Activated CD4-positive, alpha-beta T cell treated with anti-CD3 and anti-CD28 coated beads, Interleukin-2, amount 50 U/mL, for 24 hours (primary cell): ENCODE measurements at regions not wholly inside any gene's neighbourhood (a gene's known extent, or its start where the extent isn't known, plus 50 kb on each side); places are given as distances from the start of the nearest gene placed in this dataset.

ENCODE experiments used
- DNase-seq, 2 donors: peaks; one replicate each; pipeline ENCODE4 v3.0.0-alpha.2; 2020; ENCODE audit warnings: low read depth in 1 of 2, low spot score in 1 of 2

GRCh38 chr4:127538016-127538415, 94.7 kb upstream of the INTU start:
- DNase-seq, result no peak

DNA sequence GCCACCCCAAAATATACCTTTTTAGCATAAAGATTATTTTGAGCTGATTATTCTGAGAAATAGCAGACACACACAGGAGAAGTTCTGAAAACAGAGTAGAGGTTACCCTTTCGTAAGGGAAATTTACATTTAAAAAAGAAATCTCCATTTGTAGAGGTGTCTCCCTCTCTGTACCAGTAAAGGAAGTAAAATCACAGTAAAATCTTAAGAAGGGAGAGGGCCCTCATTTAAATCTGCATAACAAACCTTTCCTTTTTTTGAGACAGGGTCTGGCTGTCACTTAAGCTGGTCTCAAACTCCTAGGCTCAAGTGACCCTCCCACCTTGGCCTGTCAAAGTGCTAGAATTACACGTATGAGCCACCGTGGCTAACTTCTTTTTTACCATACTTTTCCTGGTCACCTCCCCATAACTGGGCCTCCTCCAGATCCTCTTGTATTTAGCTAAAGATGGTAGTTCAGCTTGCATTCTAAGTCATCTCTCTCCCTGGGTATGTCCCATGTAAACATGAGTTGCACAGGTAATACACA, 92.2 kb upstream of the INTU start:
- no peak for DNase-seq

DNA sequence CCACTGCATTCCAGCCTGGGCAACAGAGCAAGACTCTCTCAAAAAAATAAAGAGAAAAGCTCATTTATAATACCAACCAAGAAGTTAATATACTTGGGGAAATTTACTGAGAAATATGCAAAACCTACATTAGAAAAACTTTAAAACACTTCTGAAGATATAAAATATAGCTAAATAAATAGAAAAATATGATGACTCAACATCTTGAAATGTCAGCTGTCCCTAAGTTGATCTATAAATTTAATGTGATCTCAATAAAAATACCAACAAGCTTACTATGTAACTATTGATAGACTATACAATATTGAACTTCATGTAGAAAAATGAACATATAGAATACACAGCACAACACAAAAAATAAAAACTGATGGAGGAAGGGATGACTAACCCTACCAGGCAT, 87.5 kb upstream of the INTU start:
- DNase-seq, result no peak

DNA sequence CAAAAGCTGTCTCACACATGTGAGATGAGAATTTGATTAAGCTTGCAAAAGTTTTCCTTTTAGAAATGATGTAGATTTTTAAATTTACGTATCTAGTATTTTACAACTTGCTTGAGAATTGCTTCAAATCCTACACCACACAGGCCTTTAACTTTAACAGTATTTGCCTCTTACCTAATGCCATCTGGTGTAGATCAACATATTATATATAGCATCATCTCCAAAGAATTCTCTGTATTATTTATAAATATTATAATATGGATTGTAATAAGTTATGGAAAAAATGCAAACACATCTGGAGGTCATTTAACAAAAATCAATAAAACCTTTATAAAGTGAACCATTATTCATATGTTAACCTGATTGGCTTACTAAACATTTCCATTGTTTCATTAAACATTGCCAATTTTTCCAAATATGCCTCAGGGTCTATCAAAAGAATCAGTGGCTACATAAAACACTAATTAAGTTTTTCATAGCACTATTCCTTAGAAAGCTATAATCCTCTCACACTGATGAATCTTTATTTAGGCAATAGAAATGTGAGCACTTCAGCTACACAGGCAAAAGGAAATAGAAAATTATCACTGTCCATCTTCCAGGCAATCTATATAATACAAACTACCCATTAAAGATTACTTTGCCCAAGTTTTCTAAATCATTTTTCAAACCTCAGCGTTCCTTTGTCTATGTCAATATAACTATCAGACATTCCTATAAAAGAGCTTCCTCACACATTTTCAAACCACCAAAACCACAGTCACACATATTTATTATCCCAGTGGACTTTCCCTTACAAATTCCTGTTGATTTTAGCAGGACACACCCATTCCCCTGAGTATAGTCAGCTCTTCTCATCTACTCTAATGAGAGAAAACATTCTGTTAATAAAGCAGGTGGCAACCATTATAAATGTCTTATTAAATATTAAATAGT, 83.5 kb upstream of the INTU start:
- DNase-seq, result no peak

GRCh38 chr4:127555106-127555505, 77.7 kb upstream of the INTU start:
- DNase-seq, result no peak

DNA sequence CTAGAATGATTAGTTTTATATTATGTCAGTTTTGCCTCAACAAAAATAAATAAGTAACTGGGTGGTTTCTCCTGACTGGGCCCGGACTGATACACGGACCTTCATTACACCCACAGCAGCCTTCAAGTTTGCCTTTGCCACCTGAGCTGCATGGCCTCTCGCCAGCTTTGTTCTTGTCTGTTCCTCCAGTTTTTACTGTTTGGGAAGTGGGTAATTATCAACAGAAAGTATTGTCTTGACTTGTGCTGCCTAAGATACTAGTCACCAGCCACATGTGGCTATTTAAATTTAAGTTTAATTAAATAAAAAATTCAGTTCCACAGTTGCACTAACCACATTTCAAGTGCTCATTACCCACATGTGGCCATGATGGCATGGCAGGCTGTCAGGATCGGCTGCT, 74.7 kb upstream of the INTU start:
- no peak for DNase-seq

- no peak for DNase-seq
These were observed 74.0 kb upstream of the INTU start for GRCh38 chr4:127558489-127559407.

DNA sequence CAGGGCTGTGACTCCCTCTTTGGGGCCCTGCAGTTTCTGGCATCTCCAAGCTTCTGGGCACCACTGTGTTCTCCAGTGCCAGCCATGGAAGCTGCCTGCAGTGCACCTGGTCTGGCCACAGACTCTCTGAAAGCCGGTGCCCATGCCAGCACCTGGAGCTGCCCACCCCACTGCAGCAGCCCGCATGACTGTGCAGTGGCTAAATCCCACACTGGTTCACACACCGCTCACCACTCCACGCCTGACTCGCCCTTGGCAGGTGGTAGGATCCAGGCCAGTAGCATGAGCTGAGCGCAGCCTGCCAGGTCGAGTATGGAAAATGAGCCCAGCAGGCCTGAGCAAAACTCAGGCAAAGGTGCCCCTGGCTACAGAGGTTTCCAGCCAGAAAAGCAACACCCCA, 72.8 kb upstream of the INTU start:
- DNase-seq, result no peak

GRCh38 chr4:127560755-127561154, 72.0 kb upstream of the INTU start:
- DNase-seq, result no peak

DNA sequence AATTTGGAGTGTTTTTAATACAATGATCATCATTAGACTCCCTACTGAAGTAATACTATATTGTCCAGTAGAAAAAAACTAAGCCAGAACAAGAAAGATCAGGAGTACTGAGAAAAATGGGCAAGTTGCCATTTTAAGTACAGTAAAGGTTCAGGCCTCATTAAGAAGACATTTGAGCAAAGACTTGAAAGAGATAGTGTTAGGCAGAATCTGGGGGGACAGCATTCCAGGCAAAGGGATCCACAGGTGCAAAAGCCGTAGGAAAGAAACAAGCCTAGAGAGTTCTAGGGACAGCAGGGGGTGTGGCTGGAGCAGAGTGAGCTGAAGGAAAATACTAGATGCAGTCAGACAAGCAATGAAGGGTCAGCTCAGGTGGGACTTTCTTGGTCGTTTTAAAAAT, 58.1 kb upstream of the INTU start:
- DNase-seq, result no peak

- no peak for DNase-seq
These were observed 56.9 kb upstream of the INTU start for GRCh38 chr4:127575888-127576287.

- no peak for DNase-seq
These were observed 54.3 kb upstream of the INTU start for GRCh38 chr4:127578491-127578890.

GRCh38 chr4:127578967-127579366, 53.8 kb upstream of the INTU start:
- DNase-seq, result no peak

- DNase-seq, result no peak
These were observed 52.9 kb upstream of the INTU start for GRCh38 chr4:127579821-127580220.

GRCh38 chr4:127580300-127580699, 52.5 kb upstream of the INTU start:
- no peak for DNase-seq

GRCh38 chr4:127580891-127581290, 51.9 kb upstream of the INTU start:
- no peak for DNase-seq
